ENCODE measurements at regions not wholly inside any gene's neighbourhood (a gene's known extent, or its start where the extent isn't known, plus 50 kb on each side); places are given as distances from the start of the nearest gene placed in this dataset.
"Not testable (repeated sequence)": the region's sequence is repeated elsewhere in the genome, so short reads cannot be mapped to it uniquely, and the experiment has no call there.

GRCh38 chr2:131813378-131813777, 285.7 kb downstream of the CCDC74A start:
- TF ChIP-seq, protein P1, sequence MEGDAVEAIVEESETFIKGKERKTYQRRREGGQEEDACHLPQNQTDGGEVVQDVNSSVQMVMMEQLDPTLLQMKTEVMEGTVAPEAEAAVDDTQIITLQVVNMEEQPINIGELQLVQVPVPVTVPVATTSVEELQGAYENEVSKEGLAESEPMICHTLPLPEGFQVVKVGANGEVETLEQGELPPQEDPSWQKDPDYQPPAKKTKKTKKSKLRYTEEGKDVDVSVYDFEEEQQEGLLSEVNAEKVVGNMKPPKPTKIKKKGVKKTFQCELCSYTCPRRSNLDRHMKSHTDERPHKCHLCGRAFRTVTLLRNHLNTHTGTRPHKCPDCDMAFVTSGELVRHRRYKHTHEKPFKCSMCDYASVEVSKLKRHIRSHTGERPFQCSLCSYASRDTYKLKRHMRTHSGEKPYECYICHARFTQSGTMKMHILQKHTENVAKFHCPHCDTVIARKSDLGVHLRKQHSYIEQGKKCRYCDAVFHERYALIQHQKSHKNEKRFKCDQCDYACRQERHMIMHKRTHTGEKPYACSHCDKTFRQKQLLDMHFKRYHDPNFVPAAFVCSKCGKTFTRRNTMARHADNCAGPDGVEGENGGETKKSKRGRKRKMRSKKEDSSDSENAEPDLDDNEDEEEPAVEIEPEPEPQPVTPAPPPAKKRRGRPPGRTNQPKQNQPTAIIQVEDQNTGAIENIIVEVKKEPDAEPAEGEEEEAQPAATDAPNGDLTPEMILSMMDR (optimal IDR thresholded peaks at IDR 0.05 in 1 of 3, IDR thresholded peaks at IDR 0.05 in 1 of 3, conservative IDR thresholded peaks at IDR 0.05 in 1 of 3; ENCODE audit: extremely low read depth in 1 of 3, insufficient read depth in 2 of 3, low read length in 3 of 3) = not testable (repeated sequence)
- not testable (repeated sequence) for TF ChIP-seq EZH2 (IDR thresholded peaks at IDR 0.05; ENCODE audit: low read length)
